ENCODE measurements at regions not wholly inside any gene's neighbourhood (a gene's known extent, or its start where the extent isn't known, plus 50 kb on each side); places are given as distances from the start of the nearest gene placed in this dataset.
A peak's percentile ranks its signal among the peaks of the same experiment; 100 is the strongest.

GRCh38 chr1:208461680-208462079 is 217.5 kb upstream of the PLXNA2 start:
- FAIRE-seq (no peak), DNase-seq (ENCODE audit: insufficient read length, low spot score) (no peak)
- peak; percentile 35 for TF ChIP-seq CTCF (IDR thresholded peaks at IDR 0.05; ENCODE audit: insufficient read depth, missing control alignments)

DNA sequence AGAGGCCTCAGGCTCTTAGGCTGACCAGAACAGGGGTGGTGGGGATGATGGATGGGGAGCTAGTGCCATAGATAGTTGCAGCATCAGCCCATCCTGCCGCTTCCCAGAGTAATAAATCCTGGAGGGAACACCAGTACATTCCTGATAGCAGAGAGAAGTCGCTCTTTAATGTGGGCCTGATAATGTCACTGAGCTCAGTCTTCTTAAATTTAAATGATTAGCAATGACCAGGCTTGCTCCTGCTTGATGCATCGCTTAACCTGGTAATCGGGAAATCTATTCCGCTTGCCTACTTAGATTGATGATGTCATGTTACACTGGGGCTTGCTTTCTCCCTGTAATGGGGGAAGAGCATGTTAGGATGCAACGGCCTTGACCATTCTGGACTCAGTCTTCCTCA is 218.6 kb upstream of the PLXNA2 start:
- TF ChIP-seq CTCF (IDR thresholded peaks at IDR 0.05; ENCODE audit: insufficient read depth, missing control alignments) = no peak
- FAIRE-seq (no peak), DNase-seq (ENCODE audit: insufficient read length, low spot score) (no peak)

GRCh38 chr1:208465266-208465665 is 221.1 kb upstream of the PLXNA2 start:
- no peak for TF ChIP-seq CTCF (IDR thresholded peaks at IDR 0.05; ENCODE audit: insufficient read depth, missing control alignments)
- no peak for FAIRE-seq
- DNase-seq (ENCODE audit: insufficient read length, low spot score) = no peak

- no peak for FAIRE-seq
- no peak for TF ChIP-seq CTCF (IDR thresholded peaks at IDR 0.05; ENCODE audit: insufficient read depth, missing control alignments)
- no peak for DNase-seq (ENCODE audit: insufficient read length, low spot score)
Measured at GRCh38 chr1:208465786-208466590, 221.8 kb upstream of the PLXNA2 start.

GRCh38 chr1:208467151-208467780 is 223.1 kb upstream of the PLXNA2 start:
- DNase-seq (ENCODE audit: insufficient read length, low spot score) (no peak), FAIRE-seq (no peak)
- TF ChIP-seq CTCF (IDR thresholded peaks at IDR 0.05; ENCODE audit: insufficient read depth, missing control alignments) = no peak

DNA sequence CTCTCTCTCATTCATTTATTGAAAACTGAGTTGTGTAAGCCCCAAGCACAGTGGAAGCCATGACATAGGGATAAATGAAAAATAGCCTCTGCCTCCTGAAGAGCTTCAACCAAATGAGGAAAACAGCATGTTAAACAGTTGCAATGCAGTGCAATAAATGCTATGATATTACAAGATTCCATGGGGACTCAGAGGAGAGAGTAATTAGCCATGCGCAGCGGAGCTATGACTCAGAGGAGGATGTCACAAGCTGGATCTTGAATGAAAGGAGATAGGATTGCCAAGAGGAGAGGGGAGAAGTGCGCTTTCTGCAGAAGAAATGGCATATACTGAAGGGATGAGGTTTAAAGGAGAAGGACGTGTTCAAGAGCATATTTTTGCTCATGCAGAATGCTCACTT is 231.3 kb upstream of the PLXNA2 start:
- FAIRE-seq = no peak
- DNase-seq (ENCODE audit: insufficient read length, low spot score) = no peak
- TF ChIP-seq CTCF (IDR thresholded peaks at IDR 0.05; ENCODE audit: insufficient read depth, missing control alignments) = no peak
